ENCODE measurements at regions not wholly inside any gene's neighbourhood (a gene's known extent, or its start where the extent isn't known, plus 50 kb on each side); places are given as distances from the start of the nearest gene placed in this dataset.

DNA sequence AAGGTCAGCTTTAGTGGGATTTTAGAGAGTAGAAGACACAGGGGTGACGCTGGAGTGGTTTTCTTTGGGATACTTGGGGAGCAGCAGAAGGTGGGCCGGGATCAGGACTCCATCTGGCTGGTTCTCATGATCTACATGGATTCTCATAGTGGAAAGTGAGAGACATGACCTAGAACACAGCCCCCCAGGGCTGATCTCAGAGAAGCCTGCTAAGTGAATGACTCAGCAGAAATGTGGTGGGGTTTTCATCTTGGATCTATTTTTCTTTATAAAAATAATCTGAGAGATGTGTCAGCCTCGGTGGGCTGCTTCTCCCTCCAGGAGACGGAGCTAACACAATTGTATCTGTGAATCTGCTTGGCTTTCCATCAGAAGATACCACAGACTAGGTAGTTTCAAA is 484.4 kb downstream of the TMEM121 start:
- H3K27me3 Mint-ChIP-seq (ENCODE audit: insufficient read depth, low read depth, poor library complexity) = no peaks in the 10 kb centered on the region
- H3K36me3 Mint-ChIP-seq (ENCODE audit: low read depth) = peaks cover 43% of the 10 kb centered on the region
- Histone ChIP-seq H3K9me2 (ENCODE audit: insufficient read depth) (no peaks in the 10 kb centered on the region), H3K79me2 (replicated peaks; ENCODE audit: insufficient read depth) (no peaks in the 10 kb centered on the region), H4K20me1 (replicated peaks; ENCODE audit: insufficient read depth) (no peaks in the 10 kb centered on the region), H3K27ac (ENCODE audit: low read depth) (no peak overlapping the region), H3K27me3 (ENCODE audit: insufficient read depth) (no peaks in the 10 kb centered on the region), H2AFZ (no peak overlapping the region), H3K4me3 (no peak overlapping the region), H3K4me2 (no peak overlapping the region), H3F3A (replicated peaks; ENCODE audit: low read depth) (no peaks in the 10 kb centered on the region), H3K36me3 (ENCODE audit: insufficient read depth) (no peaks in the 10 kb centered on the region), H3K4me1 (ENCODE audit: insufficient read depth) (no peaks in the 10 kb centered on the region)
- H3K9me3 Mint-ChIP-seq = peaks cover 98% of the 10 kb centered on the region
- no peak for ATAC-seq
- DNase-seq (ENCODE audit: low spot score) = no peak
- H3K4me3 Mint-ChIP-seq = no peak overlapping the region
- no peak overlapping the region for H3K27ac Mint-ChIP-seq
- no peaks in the 10 kb centered on the region for H3K4me1 Mint-ChIP-seq
- TF ChIP-seq, protein P1, sequence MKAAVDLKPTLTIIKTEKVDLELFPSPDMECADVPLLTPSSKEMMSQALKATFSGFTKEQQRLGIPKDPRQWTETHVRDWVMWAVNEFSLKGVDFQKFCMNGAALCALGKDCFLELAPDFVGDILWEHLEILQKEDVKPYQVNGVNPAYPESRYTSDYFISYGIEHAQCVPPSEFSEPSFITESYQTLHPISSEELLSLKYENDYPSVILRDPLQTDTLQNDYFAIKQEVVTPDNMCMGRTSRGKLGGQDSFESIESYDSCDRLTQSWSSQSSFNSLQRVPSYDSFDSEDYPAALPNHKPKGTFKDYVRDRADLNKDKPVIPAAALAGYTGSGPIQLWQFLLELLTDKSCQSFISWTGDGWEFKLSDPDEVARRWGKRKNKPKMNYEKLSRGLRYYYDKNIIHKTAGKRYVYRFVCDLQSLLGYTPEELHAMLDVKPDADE (IDR thresholded peaks at IDR 0.05) = no peak
- TF ChIP-seq CREB1 (CRISPR knock-in tag; IDR thresholded peaks at IDR 0.05; ENCODE audit: low read depth) (no peak), STAT1 (IDR thresholded peaks at IDR 0.05; ENCODE audit: unreplicated experiment) (no peak), EZH2phosphoT487 (IDR thresholded peaks at IDR 0.05; ENCODE audit: unreplicated experiment) (no peak), JUNB (IDR thresholded peaks at IDR 0.05; ENCODE audit: unreplicated experiment) (no peak), NANOG (IDR thresholded peaks at IDR 0.05; ENCODE audit: borderline replicate concordance) (no peak), ZNF462 (CRISPR knock-in tag; IDR thresholded peaks at IDR 0.05) (no peak), ZNF114 (CRISPR knock-in tag; IDR thresholded peaks at IDR 0.05) (no peak), POLR2AphosphoS5 (IDR thresholded peaks at IDR 0.05; ENCODE audit: low read depth) (no peak), EZH2 (IDR thresholded peaks at IDR 0.05; ENCODE audit: low read depth, unreplicated experiment) (no peak), ZNF331 (CRISPR knock-in tag; IDR thresholded peaks at IDR 0.05; ENCODE audit: low read depth) (no peak)
- TF ChIP-seq, protein P2, sequence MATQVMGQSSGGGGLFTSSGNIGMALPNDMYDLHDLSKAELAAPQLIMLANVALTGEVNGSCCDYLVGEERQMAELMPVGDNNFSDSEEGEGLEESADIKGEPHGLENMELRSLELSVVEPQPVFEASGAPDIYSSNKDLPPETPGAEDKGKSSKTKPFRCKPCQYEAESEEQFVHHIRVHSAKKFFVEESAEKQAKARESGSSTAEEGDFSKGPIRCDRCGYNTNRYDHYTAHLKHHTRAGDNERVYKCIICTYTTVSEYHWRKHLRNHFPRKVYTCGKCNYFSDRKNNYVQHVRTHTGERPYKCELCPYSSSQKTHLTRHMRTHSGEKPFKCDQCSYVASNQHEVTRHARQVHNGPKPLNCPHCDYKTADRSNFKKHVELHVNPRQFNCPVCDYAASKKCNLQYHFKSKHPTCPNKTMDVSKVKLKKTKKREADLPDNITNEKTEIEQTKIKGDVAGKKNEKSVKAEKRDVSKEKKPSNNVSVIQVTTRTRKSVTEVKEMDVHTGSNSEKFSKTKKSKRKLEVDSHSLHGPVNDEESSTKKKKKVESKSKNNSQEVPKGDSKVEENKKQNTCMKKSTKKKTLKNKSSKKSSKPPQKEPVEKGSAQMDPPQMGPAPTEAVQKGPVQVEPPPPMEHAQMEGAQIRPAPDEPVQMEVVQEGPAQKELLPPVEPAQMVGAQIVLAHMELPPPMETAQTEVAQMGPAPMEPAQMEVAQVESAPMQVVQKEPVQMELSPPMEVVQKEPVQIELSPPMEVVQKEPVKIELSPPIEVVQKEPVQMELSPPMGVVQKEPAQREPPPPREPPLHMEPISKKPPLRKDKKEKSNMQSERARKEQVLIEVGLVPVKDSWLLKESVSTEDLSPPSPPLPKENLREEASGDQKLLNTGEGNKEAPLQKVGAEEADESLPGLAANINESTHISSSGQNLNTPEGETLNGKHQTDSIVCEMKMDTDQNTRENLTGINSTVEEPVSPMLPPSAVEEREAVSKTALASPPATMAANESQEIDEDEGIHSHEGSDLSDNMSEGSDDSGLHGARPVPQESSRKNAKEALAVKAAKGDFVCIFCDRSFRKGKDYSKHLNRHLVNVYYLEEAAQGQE (IDR thresholded peaks at IDR 0.05; ENCODE audit: unreplicated experiment) = no peak
- TF ChIP-seq, protein P3, sequence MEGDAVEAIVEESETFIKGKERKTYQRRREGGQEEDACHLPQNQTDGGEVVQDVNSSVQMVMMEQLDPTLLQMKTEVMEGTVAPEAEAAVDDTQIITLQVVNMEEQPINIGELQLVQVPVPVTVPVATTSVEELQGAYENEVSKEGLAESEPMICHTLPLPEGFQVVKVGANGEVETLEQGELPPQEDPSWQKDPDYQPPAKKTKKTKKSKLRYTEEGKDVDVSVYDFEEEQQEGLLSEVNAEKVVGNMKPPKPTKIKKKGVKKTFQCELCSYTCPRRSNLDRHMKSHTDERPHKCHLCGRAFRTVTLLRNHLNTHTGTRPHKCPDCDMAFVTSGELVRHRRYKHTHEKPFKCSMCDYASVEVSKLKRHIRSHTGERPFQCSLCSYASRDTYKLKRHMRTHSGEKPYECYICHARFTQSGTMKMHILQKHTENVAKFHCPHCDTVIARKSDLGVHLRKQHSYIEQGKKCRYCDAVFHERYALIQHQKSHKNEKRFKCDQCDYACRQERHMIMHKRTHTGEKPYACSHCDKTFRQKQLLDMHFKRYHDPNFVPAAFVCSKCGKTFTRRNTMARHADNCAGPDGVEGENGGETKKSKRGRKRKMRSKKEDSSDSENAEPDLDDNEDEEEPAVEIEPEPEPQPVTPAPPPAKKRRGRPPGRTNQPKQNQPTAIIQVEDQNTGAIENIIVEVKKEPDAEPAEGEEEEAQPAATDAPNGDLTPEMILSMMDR (conservative IDR thresholded peaks at IDR 0.05; ENCODE audit: low read depth in 2 of 2) = no peak
